NOMO-1 treated with DMSO at 0.1 percent for 48 hours (cell line): ENCODE measurements at regions not wholly inside any gene's neighbourhood (a gene's known extent, or its start where the extent isn't known, plus 50 kb on each side); places are given as distances from the start of the nearest gene placed in this dataset.

Experiments
- DNase-seq: peaks from one replicate; lab custom pipeline; 2025; ENCODE audit not compliant: unreplicated experiment; lab: John Stamatoyannopoulos, UW

DNA sequence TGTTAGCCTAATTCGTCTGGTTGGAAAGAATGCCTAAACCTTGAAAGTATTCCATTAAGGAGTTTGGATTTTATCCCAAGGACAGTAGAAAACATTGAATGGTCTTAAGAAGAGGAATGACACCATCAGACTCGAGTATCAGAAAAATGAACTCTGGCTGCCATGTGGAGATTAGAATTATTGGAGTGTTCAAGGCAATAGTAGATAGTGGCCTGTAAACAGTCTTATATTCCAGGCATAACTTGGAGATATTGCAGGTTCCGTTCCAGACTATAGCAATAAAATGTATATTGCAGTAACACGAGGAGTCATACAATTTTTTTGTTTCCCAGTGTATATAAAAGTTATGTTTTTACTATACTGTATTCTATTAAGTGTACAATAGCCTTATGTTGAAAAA, 130.9 kb downstream of the GDAP2 start:
- no peak for DNase-seq

DNA sequence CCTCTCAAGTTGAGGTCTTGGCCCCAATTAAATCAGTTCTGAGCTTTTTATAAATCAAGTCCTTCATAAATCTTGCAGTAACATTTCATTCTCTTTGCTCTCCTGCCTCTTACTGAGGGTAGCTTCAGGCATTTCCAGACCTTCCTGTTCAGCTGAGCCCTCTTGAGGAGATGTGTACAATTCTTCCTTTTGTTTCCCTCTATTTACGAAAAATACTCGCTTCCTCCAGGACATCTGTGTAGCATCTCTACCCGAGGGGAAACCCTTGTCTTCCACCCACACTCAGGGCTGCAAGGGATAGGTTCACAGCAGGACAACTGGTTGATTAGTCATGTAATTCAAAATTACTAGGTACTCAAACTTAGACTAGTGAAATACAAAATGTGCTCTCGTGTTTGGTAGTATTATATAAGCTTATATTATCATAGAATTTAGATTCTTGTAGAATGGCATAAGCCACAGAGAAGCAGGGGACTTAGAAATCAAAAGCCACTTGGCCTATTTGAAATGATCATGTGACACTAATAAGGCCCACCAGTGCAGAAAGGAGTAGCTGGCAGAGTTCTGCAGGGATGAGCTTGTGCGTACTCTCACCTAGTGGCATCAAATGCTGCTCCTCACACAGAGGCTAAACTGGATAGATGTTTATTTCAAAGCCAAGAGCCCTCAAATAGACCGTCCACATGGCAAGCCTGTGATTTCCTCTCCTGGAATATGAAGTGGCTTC, 126.7 kb downstream of the GDAP2 start:
- no peak for DNase-seq

DNA sequence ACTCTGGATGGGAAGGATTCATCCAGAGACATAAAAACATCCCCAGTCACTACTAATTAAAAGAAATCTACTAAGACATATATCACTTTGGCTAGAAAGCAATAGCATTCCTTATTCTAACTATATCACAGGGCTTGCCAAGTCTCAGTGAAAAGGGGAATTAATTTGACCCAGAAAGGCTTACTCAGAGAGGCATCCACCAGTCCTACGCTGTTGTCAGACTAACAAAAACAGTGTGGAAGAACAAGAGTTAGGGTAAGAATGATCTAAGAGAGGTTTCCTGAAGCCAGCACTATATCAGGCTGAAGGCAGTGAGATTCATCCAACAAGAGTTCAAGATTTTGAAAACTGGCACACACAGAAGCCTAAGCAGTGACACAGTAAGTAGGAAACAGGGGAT, 126.1 kb downstream of the GDAP2 start:
- no peak for DNase-seq

DNA sequence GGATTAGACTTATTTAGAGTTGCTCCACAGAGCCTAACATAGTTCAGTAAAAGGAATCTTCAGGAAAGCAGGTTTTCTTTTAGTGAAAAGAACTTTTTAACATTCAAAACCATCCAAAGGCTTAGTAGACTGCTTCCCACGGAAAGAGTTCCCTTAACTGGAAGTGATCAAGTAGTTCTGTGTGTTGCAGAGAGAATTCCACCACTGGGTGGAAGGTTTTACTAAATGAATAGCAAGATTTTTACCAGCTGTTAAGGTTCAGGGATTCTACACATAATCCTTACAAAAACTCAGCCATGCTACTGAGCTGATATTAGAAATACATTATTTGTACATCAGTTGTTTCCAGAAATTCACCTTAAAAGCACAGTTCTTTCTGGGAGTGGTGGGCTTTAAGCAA, 119.7 kb downstream of the GDAP2 start:
- no peak for DNase-seq

DNA sequence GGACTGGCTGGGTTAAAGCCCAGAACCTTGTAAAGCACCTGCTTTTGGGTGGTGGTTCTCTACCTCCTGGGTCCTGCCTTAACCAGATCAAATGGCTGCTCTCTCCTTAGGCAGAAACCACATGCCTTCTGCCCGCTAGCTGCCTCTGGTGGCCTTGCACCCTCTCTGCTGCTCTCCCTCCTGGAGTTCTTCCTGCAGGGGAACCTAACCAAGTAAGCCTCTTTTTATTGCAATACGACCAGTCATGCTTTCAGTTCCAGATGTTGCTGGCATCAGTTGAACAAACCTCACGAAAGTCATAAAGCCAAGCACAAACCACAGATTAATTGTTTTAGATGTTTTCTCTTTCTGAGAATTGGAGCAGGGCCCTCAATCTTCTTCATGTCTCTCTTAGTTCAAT, 118.9 kb downstream of the GDAP2 start:
- DNase-seq: no peak

DNA sequence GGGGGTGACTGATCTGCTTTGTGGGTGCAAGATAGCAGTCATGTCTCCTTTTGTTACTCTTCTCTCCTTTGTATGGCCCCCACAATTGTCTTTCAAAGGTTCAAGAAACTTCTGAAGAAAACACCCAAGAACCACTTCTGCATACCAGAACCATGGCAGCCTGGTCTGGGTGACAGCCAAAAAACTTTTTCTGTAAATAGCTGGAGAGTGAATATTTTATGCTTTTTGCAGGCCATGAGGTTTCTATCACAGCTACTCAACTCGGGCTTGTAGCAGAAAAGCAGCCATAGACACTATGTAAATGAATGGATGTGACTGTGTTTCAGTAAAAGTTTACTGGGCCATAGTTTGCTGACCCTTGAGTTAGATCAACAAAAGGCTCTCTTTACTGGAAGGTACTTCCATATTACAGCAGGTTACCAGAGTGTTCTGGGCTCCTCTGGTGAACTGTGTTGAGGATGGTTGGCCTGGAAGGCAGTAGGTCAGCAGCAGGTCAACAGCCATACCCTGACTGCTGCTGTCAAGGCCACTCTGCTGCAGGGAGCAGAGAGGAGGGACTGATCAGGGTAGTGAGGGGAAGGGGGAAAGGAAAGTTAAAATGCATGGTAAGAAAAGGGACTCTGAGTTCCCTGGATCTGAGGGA, 116.4 kb downstream of the GDAP2 start:
- no peak for DNase-seq
